ENCODE measurements at regions not wholly inside any gene's neighbourhood (a gene's known extent, or its start where the extent isn't known, plus 50 kb on each side); places are given as distances from the start of the nearest gene placed in this dataset.
"Not testable (repeated sequence)": the region's sequence is repeated elsewhere in the genome, so short reads cannot be mapped to it uniquely, and the experiment has no call there.

- DNase-seq (ENCODE audit: insufficient read length, low spot score); FAIRE-seq: not testable (repeated sequence)
Observed at GRCh38 chr16:88260881-88261665, 121.7 kb upstream of the ZNF469 start.

GRCh38 chr16:88261814-88262605 is 120.7 kb upstream of the ZNF469 start:
- not testable (repeated sequence) for FAIRE-seq; DNase-seq (ENCODE audit: insufficient read length, low spot score)

GRCh38 chr16:88262858-88263563 is 119.7 kb upstream of the ZNF469 start:
- DNase-seq (ENCODE audit: insufficient read length, low spot score); FAIRE-seq: not testable (repeated sequence)

GRCh38 chr16:88263681-88264287 is 119.0 kb upstream of the ZNF469 start:
- DNase-seq (ENCODE audit: insufficient read length, low spot score); FAIRE-seq: not testable (repeated sequence)

- no peak for TF ChIP-seq POU2F2 (IDR thresholded peaks at IDR 0.05; ENCODE audit: low read depth, low read length)
- TF ChIP-seq PAX5 (IDR thresholded peaks at IDR 0.05; ENCODE audit: insufficient read depth, low read length, severe bottlenecking): no peak
- no peak for TF ChIP-seq POLR2AphosphoS5 (IDR thresholded peaks at IDR 0.05; ENCODE audit: low read depth, low read length)
- no peak for TF ChIP-seq TAF1 (IDR thresholded peaks at IDR 0.05; ENCODE audit: low read depth, low read length)
- TF ChIP-seq POLR2A (IDR thresholded peaks at IDR 0.05; ENCODE audit: low read depth, low read length): no peak
- no peak for TF ChIP-seq SPI1 (IDR thresholded peaks at IDR 0.05; ENCODE audit: low read depth, low read length)
- DNase-seq (ENCODE audit: insufficient read length, low spot score): peak; percentile 71
- peak; percentile 85 for FAIRE-seq
Observed at GRCh38 chr16:88264641-88265285, 118.0 kb upstream of the ZNF469 start.

GRCh38 chr16:88265286-88265938 is 117.3 kb upstream of the ZNF469 start:
- DNase-seq (ENCODE audit: insufficient read length, low spot score); FAIRE-seq: not testable (repeated sequence)

GRCh38 chr16:88266036-88266435 is 116.7 kb upstream of the ZNF469 start:
- not testable (repeated sequence) for DNase-seq (ENCODE audit: insufficient read length, low spot score); FAIRE-seq

- not testable (repeated sequence) for FAIRE-seq; DNase-seq (ENCODE audit: insufficient read length, low spot score)
Observed at GRCh38 chr16:88266935-88267551, 115.7 kb upstream of the ZNF469 start.

- FAIRE-seq; DNase-seq (ENCODE audit: insufficient read length, low spot score): not testable (repeated sequence)
Observed at GRCh38 chr16:88268186-88268970, 114.4 kb upstream of the ZNF469 start.

GRCh38 chr16:88270171-88270790 is 112.5 kb upstream of the ZNF469 start:
- not testable (repeated sequence) for DNase-seq (ENCODE audit: insufficient read length, low spot score); FAIRE-seq

- not testable (repeated sequence) for DNase-seq (ENCODE audit: insufficient read length, low spot score); FAIRE-seq
Observed at GRCh38 chr16:88271296-88271695, 111.5 kb upstream of the ZNF469 start.

- not testable (repeated sequence) for DNase-seq (ENCODE audit: insufficient read length, low spot score); FAIRE-seq
Observed at GRCh38 chr16:88271776-88272175, 111.0 kb upstream of the ZNF469 start.

GRCh38 chr16:88272437-88272836 is 110.3 kb upstream of the ZNF469 start:
- FAIRE-seq; DNase-seq (ENCODE audit: insufficient read length, low spot score): not testable (repeated sequence)

- not testable (repeated sequence) for FAIRE-seq; DNase-seq (ENCODE audit: insufficient read length, low spot score)
Observed at GRCh38 chr16:88274126-88274750, 108.5 kb upstream of the ZNF469 start.
